ENCODE measurements at regions not wholly inside any gene's neighbourhood (a gene's known extent, or its start where the extent isn't known, plus 50 kb on each side); places are given as distances from the start of the nearest gene placed in this dataset.

GRCh38 chr5:29720954-29721353 is 1472.5 kb upstream of the CDH6 start:
- no peak for TF ChIP-seq GATA3 (IDR thresholded peaks at IDR 0.05; ENCODE audit: low read depth, low read length)
- no peak for TF ChIP-seq GATA2 (IDR thresholded peaks at IDR 0.05; ENCODE audit: low read depth, low read length)

- TF ChIP-seq GATA3 (IDR thresholded peaks at IDR 0.05; ENCODE audit: low read depth, low read length) (no peak), GATA2 (IDR thresholded peaks at IDR 0.05; ENCODE audit: low read depth, low read length) (no peak)
These were observed 1474.3 kb upstream of the CDH6 start for GRCh38 chr5:29719171-29719570.

- TF ChIP-seq GATA3 (IDR thresholded peaks at IDR 0.05; ENCODE audit: low read depth, low read length), result no peak
These were observed 1478.3 kb upstream of the CDH6 start for GRCh38 chr5:29715167-29715566.

GRCh38 chr5:29702875-29703274 is 1490.6 kb upstream of the CDH6 start:
- no peak for TF ChIP-seq GATA2 (IDR thresholded peaks at IDR 0.05; ENCODE audit: low read depth, low read length)
- TF ChIP-seq GATA3 (IDR thresholded peaks at IDR 0.05; ENCODE audit: low read depth, low read length), result no peak

- TF ChIP-seq GATA2 (IDR thresholded peaks at IDR 0.05; ENCODE audit: low read depth, low read length) (no peak), GATA3 (IDR thresholded peaks at IDR 0.05; ENCODE audit: low read depth, low read length) (no peak)
These were observed 1491.9 kb upstream of the CDH6 start for GRCh38 chr5:29701600-29701999.

- no peak for TF ChIP-seq GATA3 (IDR thresholded peaks at IDR 0.05; ENCODE audit: low read depth, low read length)
- no peak for TF ChIP-seq GATA2 (IDR thresholded peaks at IDR 0.05; ENCODE audit: low read depth, low read length)
These were observed 1495.6 kb upstream of the CDH6 start for GRCh38 chr5:29697785-29698414.

- TF ChIP-seq GATA2 (IDR thresholded peaks at IDR 0.05; ENCODE audit: low read depth, low read length), result no peak
- TF ChIP-seq GATA3 (IDR thresholded peaks at IDR 0.05; ENCODE audit: low read depth, low read length), result no peak
These were observed 1496.2 kb upstream of the CDH6 start for GRCh38 chr5:29697278-29697677.

- TF ChIP-seq GATA3 (IDR thresholded peaks at IDR 0.05; ENCODE audit: low read depth, low read length) (no peak), GATA2 (IDR thresholded peaks at IDR 0.05; ENCODE audit: low read depth, low read length) (no peak)
These were observed 1520.8 kb upstream of the CDH6 start for GRCh38 chr5:29672678-29673077.

GRCh38 chr5:29662876-29663275 is 1530.6 kb upstream of the CDH6 start:
- TF ChIP-seq GATA3 (IDR thresholded peaks at IDR 0.05; ENCODE audit: low read depth, low read length), result no peak
- no peak for TF ChIP-seq GATA2 (IDR thresholded peaks at IDR 0.05; ENCODE audit: low read depth, low read length)

GRCh38 chr5:29654954-29655353 is 1538.5 kb upstream of the CDH6 start:
- no peak for TF ChIP-seq GATA2 (IDR thresholded peaks at IDR 0.05; ENCODE audit: low read depth, low read length)
- TF ChIP-seq GATA3 (IDR thresholded peaks at IDR 0.05; ENCODE audit: low read depth, low read length), result no peak

- TF ChIP-seq GATA2 (IDR thresholded peaks at IDR 0.05; ENCODE audit: low read depth, low read length) (no peak), GATA3 (IDR thresholded peaks at IDR 0.05; ENCODE audit: low read depth, low read length) (no peak)
These were observed 1544.2 kb upstream of the CDH6 start for GRCh38 chr5:29649321-29649720.

- TF ChIP-seq GATA3 (IDR thresholded peaks at IDR 0.05; ENCODE audit: low read depth, low read length) (no peak), GATA2 (IDR thresholded peaks at IDR 0.05; ENCODE audit: low read depth, low read length) (no peak)
These were observed 1550.9 kb upstream of the CDH6 start for GRCh38 chr5:29642601-29643000.

GRCh38 chr5:29614206-29614605 is 1579.3 kb upstream of the CDH6 start:
- TF ChIP-seq GATA3 (IDR thresholded peaks at IDR 0.05; ENCODE audit: low read depth, low read length) (no peak), GATA2 (IDR thresholded peaks at IDR 0.05; ENCODE audit: low read depth, low read length) (no peak)

- no peak for TF ChIP-seq GATA3 (IDR thresholded peaks at IDR 0.05; ENCODE audit: low read depth, low read length)
- TF ChIP-seq GATA2 (IDR thresholded peaks at IDR 0.05; ENCODE audit: low read depth, low read length), result no peak
These were observed 1605.2 kb upstream of the CDH6 start for GRCh38 chr5:29588236-29588635.

- TF ChIP-seq GATA2 (IDR thresholded peaks at IDR 0.05; ENCODE audit: low read depth, low read length) (no peak), GATA3 (IDR thresholded peaks at IDR 0.05; ENCODE audit: low read depth, low read length) (no peak)
These were observed 1605.7 kb upstream of the CDH6 start for GRCh38 chr5:29587832-29588231.

GRCh38 chr5:29568028-29568427 is 1625.5 kb upstream of the CDH6 start:
- TF ChIP-seq GATA3 (IDR thresholded peaks at IDR 0.05; ENCODE audit: low read depth, low read length) (no peak), GATA2 (IDR thresholded peaks at IDR 0.05; ENCODE audit: low read depth, low read length) (no peak)
